ENCODE measurements at regions not wholly inside any gene's neighbourhood (a gene's known extent, or its start where the extent isn't known, plus 50 kb on each side); places are given as distances from the start of the nearest gene placed in this dataset.

DNA sequence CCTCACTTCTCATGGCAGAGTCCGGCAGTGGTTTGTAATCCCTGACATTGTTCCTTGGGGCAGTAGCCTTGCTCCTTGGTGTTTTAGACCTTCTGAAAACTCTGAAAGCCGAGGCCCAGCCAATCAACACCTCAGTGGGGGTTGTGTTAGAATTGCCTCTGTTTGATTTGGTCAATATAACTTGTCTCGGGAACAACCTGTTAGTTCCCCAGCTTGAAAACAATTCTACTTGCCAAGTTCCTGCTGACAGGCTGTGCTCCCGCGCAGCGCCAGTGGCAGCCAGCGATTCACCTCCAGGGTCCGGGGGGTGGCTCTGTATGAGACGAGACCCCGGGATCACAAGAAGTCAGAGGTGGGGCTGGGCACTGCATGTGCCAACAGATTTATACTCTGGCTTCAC, 81.4 kb upstream of the MEDAG start:
- Histone ChIP-seq H2BK120ac (ENCODE audit: insufficient read depth, low read length, poor library complexity) (peak overlapping the region; percentile 31), H3K23ac (ENCODE audit: low read length) (no peak overlapping the region), H3K27ac (ENCODE audit: low read depth, low read length) (no peak overlapping the region), H3K14ac (ENCODE audit: low read length) (no peak overlapping the region), H4K91ac (ENCODE audit: low read depth, low read length) (no peak overlapping the region), H2BK5ac (ENCODE audit: low read depth, low read length, poor library complexity) (no peak overlapping the region), H4K12ac (ENCODE audit: low read depth, low read length) (no peak overlapping the region), H2AFZ (ENCODE audit: insufficient read depth, low read length, poor library complexity) (no peak overlapping the region), H3K4me3 (ENCODE audit: low read depth, low read length) (no peak overlapping the region), H3K4me2 (ENCODE audit: low read length) (no peak overlapping the region), H3K79me2 (ENCODE audit: control insufficient read depth, insufficient read depth, low read length, poor library complexity) (no peaks in the 10 kb centered on the region), H3K18ac (ENCODE audit: low read length) (no peak overlapping the region), H2BK12ac (ENCODE audit: low read length) (peak overlapping the region; percentile 15), H3K4me1 (ENCODE audit: control insufficient read depth in 1 of 2, insufficient read depth in 2 of 2, low read length in 2 of 2) (peaks cover 0 to 5% of the 10 kb centered on the region in 2 experiments), H3K4ac (ENCODE audit: low read depth, low read length) (peak overlapping the region; percentile 36), H3K36me3 (ENCODE audit: control insufficient read depth in 1 of 2, insufficient read depth in 2 of 2, low read length in 2 of 2) (no peaks in the 10 kb centered on the region), H2AK5ac (ENCODE audit: low read length) (no peak overlapping the region), H3K79me1 (ENCODE audit: low read length) (peaks cover 2% of the 10 kb centered on the region), H4K8ac (ENCODE audit: low read depth, low read length) (no peak overlapping the region), H3K9me3 (ENCODE audit: insufficient read depth, low read depth, low read length) (no peaks in the 10 kb centered on the region), H3K27me3 (ENCODE audit: insufficient read depth, low read length) (no peaks in the 10 kb centered on the region), H3K9ac (ENCODE audit: low read length) (no peak overlapping the region)
- WGBS (ENCODE audit: extremely low coverage, insufficient coverage, insufficient read length), result no CpG with 5 or more reads among the region's 10 CpGs
- no peak for DNase-seq

DNA sequence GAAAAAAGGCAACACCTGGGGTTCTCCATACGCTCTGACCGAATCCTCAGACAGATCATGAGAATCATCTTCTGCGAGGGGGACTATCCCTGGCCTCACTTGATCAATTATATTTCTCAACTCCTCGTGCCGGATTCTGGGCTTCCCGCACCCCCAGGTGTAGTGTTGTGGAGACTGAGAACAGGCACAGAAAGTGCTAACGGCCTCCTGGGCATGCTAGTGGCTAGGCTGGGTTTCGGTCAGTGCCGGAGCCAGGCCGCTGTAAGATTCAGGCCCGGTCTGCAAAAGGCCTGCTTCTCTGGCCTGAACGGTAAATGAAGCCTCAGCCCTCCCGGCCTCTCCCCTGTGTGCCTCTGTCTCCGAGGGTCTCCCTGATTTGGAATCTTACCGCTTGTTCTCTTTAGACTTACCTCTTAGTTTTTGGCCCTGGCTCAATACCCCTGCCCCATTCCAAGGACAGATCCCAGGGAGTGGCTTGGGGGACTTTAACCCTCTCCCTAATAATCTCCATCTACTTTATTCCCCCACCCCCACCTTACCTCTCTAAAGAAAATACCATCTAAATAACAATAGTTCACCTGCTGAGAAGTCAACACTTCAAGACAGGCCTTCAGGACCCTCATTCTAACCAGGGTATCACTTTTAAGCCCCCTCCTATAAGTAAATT, 79.0 kb upstream of the MEDAG start:
- H2BK5ac ChIP-seq (ENCODE audit: low read depth, low read length, poor library complexity), result no peak overlapping the region
- H2BK120ac ChIP-seq (ENCODE audit: insufficient read depth, low read length, poor library complexity), result peak overlapping the region; percentile 11
- no peak overlapping the region for H3K18ac ChIP-seq (ENCODE audit: low read length)
- peaks cover 7% of the 10 kb centered on the region for H3K79me1 ChIP-seq (ENCODE audit: low read length)
- no peaks in the 10 kb centered on the region for H3K79me2 ChIP-seq (ENCODE audit: control insufficient read depth, insufficient read depth, low read length, poor library complexity)
- H3K23ac ChIP-seq (ENCODE audit: low read length), result no peak overlapping the region
- H3K27ac ChIP-seq (ENCODE audit: low read depth, low read length), result no peak overlapping the region
- no peak for DNase-seq
- no peak overlapping the region for H3K4me3 ChIP-seq (ENCODE audit: low read depth, low read length)
- no peak overlapping the region for H3K4me2 ChIP-seq (ENCODE audit: low read length)
- no peak overlapping the region for H3K14ac ChIP-seq (ENCODE audit: low read length)
- no peaks in the 10 kb centered on the region for H3K9me3 ChIP-seq (ENCODE audit: insufficient read depth, low read depth, low read length)
- H3K4me1 ChIP-seq (ENCODE audit: control insufficient read depth in 1 of 2, insufficient read depth in 2 of 2, low read length in 2 of 2), result peaks cover 0 to 5% of the 10 kb centered on the region in 2 experiments
- H3K4ac ChIP-seq (ENCODE audit: low read depth, low read length), result no peak overlapping the region
- peak overlapping the region; percentile 26 for H2BK12ac ChIP-seq (ENCODE audit: low read length)
- H3K36me3 ChIP-seq (ENCODE audit: control insufficient read depth in 1 of 2, insufficient read depth in 2 of 2, low read length in 2 of 2), result no peaks in the 10 kb centered on the region
- H2AK5ac ChIP-seq (ENCODE audit: low read length), result peak overlapping the region; percentile 35
- no CpG with 5 or more reads among the region's 15 CpGs for WGBS (ENCODE audit: extremely low coverage, insufficient coverage, insufficient read length)
- no peak overlapping the region for H4K91ac ChIP-seq (ENCODE audit: low read depth, low read length)
- H4K12ac ChIP-seq (ENCODE audit: low read depth, low read length), result no peak overlapping the region
- no peak overlapping the region for H2AFZ ChIP-seq (ENCODE audit: insufficient read depth, low read length, poor library complexity)
- no peaks in the 10 kb centered on the region for H3K27me3 ChIP-seq (ENCODE audit: insufficient read depth, low read length)
- no peak overlapping the region for H3K9ac ChIP-seq (ENCODE audit: low read length)
- no peak overlapping the region for H4K8ac ChIP-seq (ENCODE audit: low read depth, low read length)

GRCh38 chr13:30827578-30827925, 78.5 kb upstream of the MEDAG start:
- Histone ChIP-seq H4K12ac (ENCODE audit: low read depth, low read length) (no peak overlapping the region), H4K8ac (ENCODE audit: low read depth, low read length) (no peak overlapping the region), H3K14ac (ENCODE audit: low read length) (no peak overlapping the region), H3K79me2 (ENCODE audit: control insufficient read depth, insufficient read depth, low read length, poor library complexity) (no peaks in the 10 kb centered on the region), H3K36me3 (ENCODE audit: control insufficient read depth in 1 of 2, insufficient read depth in 2 of 2, low read length in 2 of 2) (no peaks in the 10 kb centered on the region), H2BK5ac (ENCODE audit: low read depth, low read length, poor library complexity) (no peak overlapping the region), H3K18ac (ENCODE audit: low read length) (no peak overlapping the region), H3K9ac (ENCODE audit: low read length) (no peak overlapping the region), H3K4ac (ENCODE audit: low read depth, low read length) (no peak overlapping the region), H4K91ac (ENCODE audit: low read depth, low read length) (no peak overlapping the region), H3K4me1 (ENCODE audit: control insufficient read depth in 1 of 2, insufficient read depth in 2 of 2, low read length in 2 of 2) (peaks cover 0 to 7% of the 10 kb centered on the region in 2 experiments), H3K79me1 (ENCODE audit: low read length) (peaks cover 7% of the 10 kb centered on the region), H2BK120ac (ENCODE audit: insufficient read depth, low read length, poor library complexity) (no peak overlapping the region), H3K23ac (ENCODE audit: low read length) (no peak overlapping the region), H3K4me3 (ENCODE audit: low read depth, low read length) (no peak overlapping the region), H3K27ac (ENCODE audit: low read depth, low read length) (no peak overlapping the region), H3K9me3 (ENCODE audit: insufficient read depth, low read depth, low read length) (no peaks in the 10 kb centered on the region), H2BK12ac (ENCODE audit: low read length) (no peak overlapping the region), H2AFZ (ENCODE audit: insufficient read depth, low read length, poor library complexity) (no peak overlapping the region), H3K27me3 (ENCODE audit: insufficient read depth, low read length) (no peaks in the 10 kb centered on the region), H3K4me2 (ENCODE audit: low read length) (no peak overlapping the region), H2AK5ac (ENCODE audit: low read length) (no peak overlapping the region)
- DNase-seq, result no peak
- WGBS (ENCODE audit: extremely low coverage, insufficient coverage, insufficient read length), result no CpG with 5 or more reads among the region's 3 CpGs

DNA sequence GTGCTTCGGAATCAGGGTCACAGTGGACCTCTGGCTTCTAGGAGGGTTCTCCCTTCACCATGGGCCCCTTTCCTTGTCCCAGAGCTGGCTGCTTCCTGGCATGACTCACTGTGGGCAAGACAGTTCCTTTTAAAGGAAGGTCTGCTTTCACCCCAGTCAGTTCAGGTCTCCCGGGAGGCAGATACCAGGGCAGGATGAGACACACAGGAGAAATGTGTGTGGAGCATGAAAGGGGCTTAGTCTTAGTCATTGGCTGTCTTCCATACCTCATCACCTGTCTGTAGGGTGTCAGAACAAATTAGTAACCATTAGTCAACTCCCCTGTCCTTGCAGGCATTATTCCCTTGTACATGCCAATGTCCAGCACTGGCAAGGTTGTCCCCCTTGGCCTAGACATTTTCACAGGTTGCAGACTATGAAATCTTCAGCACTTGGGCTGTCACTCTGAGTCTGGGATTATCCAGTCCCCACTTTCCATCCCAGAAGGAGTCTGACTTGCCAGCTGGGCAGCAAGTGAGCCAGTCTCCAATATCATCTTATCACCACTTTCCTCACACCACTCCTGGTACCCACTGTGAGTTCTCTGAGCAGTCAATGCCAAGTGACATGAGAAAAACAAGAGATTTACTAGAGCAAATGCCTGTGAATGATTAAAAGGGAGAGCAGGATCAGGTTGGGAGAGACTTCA, 76.8 kb upstream of the MEDAG start:
- H3K36me3 ChIP-seq (ENCODE audit: control insufficient read depth in 1 of 2, insufficient read depth in 2 of 2, low read length in 2 of 2), result no peaks in the 10 kb centered on the region
- peak; percentile 20 to 45 for DNase-seq
- H3K4ac ChIP-seq (ENCODE audit: low read depth, low read length), result no peak overlapping the region
- no peak overlapping the region for H2BK5ac ChIP-seq (ENCODE audit: low read depth, low read length, poor library complexity)
- H3K9ac ChIP-seq (ENCODE audit: low read length), result no peak overlapping the region
- peak overlapping the region; percentile 20 for H4K91ac ChIP-seq (ENCODE audit: low read depth, low read length)
- H3K4me1 ChIP-seq (ENCODE audit: control insufficient read depth in 1 of 2, insufficient read depth in 2 of 2, low read length in 2 of 2), result peaks cover 10 to 18% of the 10 kb centered on the region in 2 experiments
- H2AK5ac ChIP-seq (ENCODE audit: low read length), result no peak overlapping the region
- peaks cover 3% of the 10 kb centered on the region for H3K79me2 ChIP-seq (ENCODE audit: control insufficient read depth, insufficient read depth, low read length, poor library complexity)
- H3K27ac ChIP-seq (ENCODE audit: low read depth, low read length), result no peak overlapping the region
- H4K12ac ChIP-seq (ENCODE audit: low read depth, low read length), result no peak overlapping the region
- H3K4me3 ChIP-seq (ENCODE audit: low read depth, low read length), result no peak overlapping the region
- H2BK120ac ChIP-seq (ENCODE audit: insufficient read depth, low read length, poor library complexity), result no peak overlapping the region
- no CpG with 5 or more reads among the region's 2 CpGs for WGBS (ENCODE audit: extremely low coverage, insufficient coverage, insufficient read length)
- no peaks in the 10 kb centered on the region for H3K9me3 ChIP-seq (ENCODE audit: insufficient read depth, low read depth, low read length)
- no peak overlapping the region for H2AFZ ChIP-seq (ENCODE audit: insufficient read depth, low read length, poor library complexity)
- H4K8ac ChIP-seq (ENCODE audit: low read depth, low read length), result no peak overlapping the region
- peaks cover 17% of the 10 kb centered on the region for H3K79me1 ChIP-seq (ENCODE audit: low read length)
- H3K14ac ChIP-seq (ENCODE audit: low read length), result no peak overlapping the region
- H3K27me3 ChIP-seq (ENCODE audit: insufficient read depth, low read length), result no peaks in the 10 kb centered on the region
- H3K4me2 ChIP-seq (ENCODE audit: low read length), result no peak overlapping the region
- H3K23ac ChIP-seq (ENCODE audit: low read length), result no peak overlapping the region
- H3K18ac ChIP-seq (ENCODE audit: low read length), result no peak overlapping the region
- H2BK12ac ChIP-seq (ENCODE audit: low read length), result peak overlapping the region; percentile 6

Data from trophoblast cell (in vitro differentiated cells and primary cell).